OCI-LY1 (cell line): ENCODE measurements at regions not wholly inside any gene's neighbourhood (a gene's known extent, or its start where the extent isn't known, plus 50 kb on each side); places are given as distances from the start of the nearest gene placed in this dataset.
"Not testable (repeated sequence)": the region's sequence is repeated elsewhere in the genome, so short reads cannot be mapped to it uniquely, and the experiment has no call there.

ENCODE experiments used
- H2AFZ ChIP-seq: fragments of 200-600 bp; sonication (generic), shearing (Covaris generic); 2 replicates; pipeline ENCODE4 v1.6.0; 2014; ENCODE audit warnings: antibody characterized with exemption, mild to moderate bottlenecking, low read length
- H3F3A ChIP-seq: fragments of 200-600 bp; sonication (generic), shearing (Covaris generic); 2 replicates; pipeline ENCODE4 v1.6.0; 2014; ENCODE audit warnings: mild to moderate bottlenecking, antibody characterized with exemption, low read length, moderate library complexity; ENCODE audit not compliant: insufficient read depth
- H3K27ac ChIP-seq: fragments of 200-600 bp; sonication (generic); 2 replicates; pipeline ENCODE4 v1.5.1; 2014; ENCODE audit warnings: low read length, mixed run types, mild to moderate bottlenecking, low read depth; ENCODE audit not compliant: poor library complexity, severe bottlenecking
- H3K27me3 ChIP-seq: fragments of 200-600 bp; sonication (generic); 2 replicates; pipeline ENCODE4 v1.6.0; 2014; ENCODE audit warnings: antibody characterized with exemption, mild to moderate bottlenecking, low read length, moderate library complexity; ENCODE audit not compliant: insufficient read depth
- H3K36me3 ChIP-seq: fragments of 200-600 bp; sonication (generic); 2 replicates; pipeline ENCODE4 v1.6.1; 2014; ENCODE audit warnings: mild to moderate bottlenecking, antibody characterized with exemption, low read length, moderate library complexity, mixed read lengths; ENCODE audit not compliant: insufficient read depth
- H3K4me1 ChIP-seq: fragments of 200-600 bp; sonication (generic); 2 replicates; pipeline ENCODE4 v1.5.1; 2014; ENCODE audit warnings: mild to moderate bottlenecking, low read length, moderate library complexity; ENCODE audit not compliant: insufficient read depth, severe bottlenecking
- H3K4me2 ChIP-seq: fragments of 200-600 bp; sonication (generic), shearing (Covaris generic); 2 replicates; pipeline ENCODE4 v1.6.1; 2014; ENCODE audit warnings: low read length
- H3K4me3 ChIP-seq: fragments of 200-600 bp; sonication (generic); 2 replicates; pipeline ENCODE4 v1.5.1; 2014; ENCODE audit warnings: low read length, low read depth, mild to moderate bottlenecking, mixed read lengths; ENCODE audit not compliant: poor library complexity, severe bottlenecking
- H3K79me2 ChIP-seq: fragments of 200-600 bp; shearing (Covaris generic); 2 replicates; pipeline ENCODE4 v1.6.1; 2016; ENCODE audit warnings: mixed run types, low read length, mixed read lengths; ENCODE audit not compliant: insufficient read depth
- H3K9ac ChIP-seq: fragments of 200-600 bp; sonication (generic), shearing (Covaris generic); 2 replicates; pipeline ENCODE4 v1.6.1; 2014; ENCODE audit warnings: mild to moderate bottlenecking, low read length, mixed read lengths
- H3K9me2 ChIP-seq: fragments of 200-600 bp; sonication (generic), shearing (Covaris generic); 2 replicates; pipeline ENCODE4 v1.6.1; 2014; ENCODE audit warnings: low read depth, mild to moderate bottlenecking, low read length, mixed read lengths
- H3K9me3 ChIP-seq: fragments of 200-600 bp; shearing (Covaris generic); 2 replicates; pipeline ENCODE4 v1.6.1; 2014; ENCODE audit warnings: low read length, mixed read lengths
- H4K20me1 ChIP-seq: fragments of 200-600 bp; sonication (generic), shearing (Covaris generic); 2 replicates; pipeline ENCODE4 v1.6.0; 2016; ENCODE audit warnings: mild to moderate bottlenecking, low read length; ENCODE audit not compliant: insufficient read depth
- EZH2 ChIP-seq: fragments of 200-600 bp; sonication (generic), shearing (Covaris generic); IDR thresholded peaks from 2 replicates; pipeline ENCODE4 v1.8.0; 2017; ENCODE audit warnings: borderline replicate concordance, mixed run types, mild to moderate bottlenecking, antibody characterized with exemption, low read length, moderate library complexity, mixed read lengths
- TF ChIP-seq, protein P1 (sequence below): fragments of 200-600 bp; sonication (generic), shearing (Covaris generic); IDR thresholded peaks from 2 replicates; pipeline ENCODE4 v1.5.1; 2017; ENCODE audit warnings: mild to moderate bottlenecking, antibody characterized with exemption, low read length, moderate library complexity, mixed read lengths

- no peaks in the 10 kb centered on the region for H3K79me2 ChIP-seq
Measured at GRCh38 chr5:125486634-125487033, 740.2 kb upstream of the ZNF608 start.

GRCh38 chr5:125487231-125487630 is 740.8 kb upstream of the ZNF608 start:
- TF ChIP-seq, protein P1, sequence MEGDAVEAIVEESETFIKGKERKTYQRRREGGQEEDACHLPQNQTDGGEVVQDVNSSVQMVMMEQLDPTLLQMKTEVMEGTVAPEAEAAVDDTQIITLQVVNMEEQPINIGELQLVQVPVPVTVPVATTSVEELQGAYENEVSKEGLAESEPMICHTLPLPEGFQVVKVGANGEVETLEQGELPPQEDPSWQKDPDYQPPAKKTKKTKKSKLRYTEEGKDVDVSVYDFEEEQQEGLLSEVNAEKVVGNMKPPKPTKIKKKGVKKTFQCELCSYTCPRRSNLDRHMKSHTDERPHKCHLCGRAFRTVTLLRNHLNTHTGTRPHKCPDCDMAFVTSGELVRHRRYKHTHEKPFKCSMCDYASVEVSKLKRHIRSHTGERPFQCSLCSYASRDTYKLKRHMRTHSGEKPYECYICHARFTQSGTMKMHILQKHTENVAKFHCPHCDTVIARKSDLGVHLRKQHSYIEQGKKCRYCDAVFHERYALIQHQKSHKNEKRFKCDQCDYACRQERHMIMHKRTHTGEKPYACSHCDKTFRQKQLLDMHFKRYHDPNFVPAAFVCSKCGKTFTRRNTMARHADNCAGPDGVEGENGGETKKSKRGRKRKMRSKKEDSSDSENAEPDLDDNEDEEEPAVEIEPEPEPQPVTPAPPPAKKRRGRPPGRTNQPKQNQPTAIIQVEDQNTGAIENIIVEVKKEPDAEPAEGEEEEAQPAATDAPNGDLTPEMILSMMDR, result no peak
- no peak for TF ChIP-seq EZH2
- Histone ChIP-seq H3K27me3 (no peaks in the 10 kb centered on the region), H3K4me3 (no peak overlapping the region), H3K9ac (no peak overlapping the region), H3K9me2 (no peaks in the 10 kb centered on the region), H3F3A (no peaks in the 10 kb centered on the region), H3K79me2 (no peaks in the 10 kb centered on the region), H3K27ac (no peak overlapping the region), H3K4me2 (no peak overlapping the region), H2AFZ (no peak overlapping the region), H3K36me3 (no peaks in the 10 kb centered on the region), H4K20me1 (no peaks in the 10 kb centered on the region), H3K9me3 (no peaks in the 10 kb centered on the region), H3K4me1 (peaks cover 17% of the 10 kb centered on the region)

More at GRCh38 chr5:125486634-125487033, 740.2 kb upstream of the ZNF608 start:
- no peak overlapping the region for H2AFZ ChIP-seq
- H3K27me3 ChIP-seq, result no peaks in the 10 kb centered on the region
- no peaks in the 10 kb centered on the region for H3K9me2 ChIP-seq
- H3K36me3 ChIP-seq, result no peaks in the 10 kb centered on the region
- no peaks in the 10 kb centered on the region for H3F3A ChIP-seq
- H3K9me3 ChIP-seq, result no peaks in the 10 kb centered on the region
- H3K4me2 ChIP-seq, result no peak overlapping the region
- TF ChIP-seq, protein P1, result no peak
- TF ChIP-seq EZH2, result no peak
- H3K4me3 ChIP-seq, result no peak overlapping the region
- no peak overlapping the region for H3K27ac ChIP-seq
- H3K4me1 ChIP-seq, result peaks cover 17% of the 10 kb centered on the region
- H3K9ac ChIP-seq, result no peak overlapping the region
- H4K20me1 ChIP-seq, result no peaks in the 10 kb centered on the region

- H3K4me1 ChIP-seq, result peaks cover 17% of the 10 kb centered on the region
- not testable (repeated sequence) for H3K9me3 ChIP-seq, H2AFZ ChIP-seq, H3K4me3 ChIP-seq, H3K9me2 ChIP-seq, H3F3A ChIP-seq, H3K79me2 ChIP-seq, H3K36me3 ChIP-seq, H4K20me1 ChIP-seq, H3K4me2 ChIP-seq, H3K9ac ChIP-seq, H3K27me3 ChIP-seq, H3K27ac ChIP-seq
Measured at GRCh38 chr5:125487652-125488051, 741.2 kb upstream of the ZNF608 start.

GRCh38 chr5:125489146-125489545 is 742.7 kb upstream of the ZNF608 start:
- H3K27me3 ChIP-seq, result no peaks in the 10 kb centered on the region
- H3F3A ChIP-seq, result no peaks in the 10 kb centered on the region
- H4K20me1 ChIP-seq, result no peaks in the 10 kb centered on the region
- TF ChIP-seq, protein P1, result no peak
- no peak for TF ChIP-seq EZH2
- H3K4me2 ChIP-seq, result no peak overlapping the region
- no peaks in the 10 kb centered on the region for H3K9me3 ChIP-seq
- peaks cover 17% of the 10 kb centered on the region for H3K4me1 ChIP-seq
- H3K79me2 ChIP-seq, result no peaks in the 10 kb centered on the region
- H3K9me2 ChIP-seq, result no peaks in the 10 kb centered on the region
- no peak overlapping the region for H2AFZ ChIP-seq
- H3K36me3 ChIP-seq, result no peaks in the 10 kb centered on the region
- H3K27ac ChIP-seq, result no peak overlapping the region
- H3K9ac ChIP-seq, result no peak overlapping the region
- H3K4me3 ChIP-seq, result no peak overlapping the region
